GM12892 (cell line): ENCODE measurements at regions not wholly inside any gene's neighbourhood (a gene's known extent, or its start where the extent isn't known, plus 50 kb on each side); places are given as distances from the start of the nearest gene placed in this dataset.

Experiments used
- POLR2A ChIP-seq: IDR thresholded peaks from 2 replicates; pipeline ENCODE4 v1.6.1; 2011; ENCODE audit warnings: low read depth, low read length, control low read depth
- POLR2AphosphoS5 ChIP-seq: IDR thresholded peaks from 2 replicates; pipeline ENCODE4 v1.6.1; 2011; ENCODE audit warnings: low read depth, low read length, control low read depth
- TAF1 ChIP-seq: IDR thresholded peaks from 2 replicates; pipeline ENCODE4 v1.6.1; 2011; ENCODE audit warnings: low read depth, mild to moderate bottlenecking, control low read depth, low read length, borderline replicate concordance

DNA sequence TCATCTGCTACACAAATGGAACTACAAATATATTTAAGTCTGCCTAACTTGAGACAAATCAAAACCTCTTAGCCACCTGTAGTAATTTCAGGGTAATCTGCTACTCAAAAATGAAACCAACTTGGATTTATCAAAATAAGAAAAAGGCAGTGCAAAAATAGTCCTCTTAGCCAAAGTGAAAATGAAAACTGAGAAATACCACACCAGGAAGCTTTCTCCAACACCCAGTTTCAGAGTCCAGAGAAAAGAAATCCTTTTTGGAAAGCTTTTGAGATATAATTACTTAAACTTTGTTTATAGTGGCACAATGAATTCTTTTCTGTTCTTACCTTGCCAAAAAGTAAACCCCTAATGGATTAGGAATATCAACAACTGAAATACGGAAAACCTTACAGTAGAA, 990.4 kb downstream of the EFNA5 start:
- TF ChIP-seq TAF1 (no peak), POLR2A (no peak), POLR2AphosphoS5 (no peak)
